Peyer's patch (tissue), 4 donors: ENCODE measurements at regions not wholly inside any gene's neighbourhood (a gene's known extent, or its start where the extent isn't known, plus 50 kb on each side); places are given as distances from the start of the nearest gene placed in this dataset.

Experiments
- DNase-seq, 3 donors: peaks; one replicate each; pipeline ENCODE4 v3.0.0-alpha.2; 2017 to 2019
- H3K27ac ChIP-seq, 4 donors: fragments of 200-600 bp; sonication (generic); one replicate each; pipeline ENCODE4 v1.5.1; 2016 to 2019
- H3K27me3 ChIP-seq, 2 donors: fragments of 200-600 bp; sonication (generic); one replicate each; pipeline ENCODE4 v1.5.1; 2019
- H3K36me3 ChIP-seq, 3 donors: fragments of 200-600 bp; sonication (generic); one replicate each; pipeline ENCODE4 v1.5.1; 2016 to 2019
- H3K4me1 ChIP-seq, 4 donors: fragments of 200-600 bp; sonication (generic); one replicate each; pipeline ENCODE4 v1.5.1; 2016 to 2019
- H3K4me3 ChIP-seq, 4 donors: fragments of 200-600 bp; sonication (generic); 1 replicate in 3 of 4; 2 replicates in 1 of 4; pipeline ENCODE4 v1.5.1; 2016 to 2019; ENCODE audit warnings: mild to moderate bottlenecking in 1 of 4
- H3K9me3 ChIP-seq, 4 donors: fragments of 200-600 bp; sonication (generic); one replicate each; pipeline ENCODE4 v1.5.1; 2016 to 2019; ENCODE audit warnings: mild to moderate bottlenecking in 1 of 4
- CTCF ChIP-seq, 6 experiments: fragments of 450-650 bp in 4 of 6; fragments of 200-600 bp in 2 of 6; sonication (generic) in 1 of 6; IDR thresholded peaks; one replicate each; pipeline ENCODE4 v1.5.1; 2017 to 2019; ENCODE audit warnings: antibody characterized with exemption in 6 of 6, mild to moderate bottlenecking in 3 of 6, moderate library complexity in 1 of 6
- POLR2A ChIP-seq, 2 donors: fragments of 450-650 bp; IDR thresholded peaks; one replicate each; pipeline ENCODE4 v1.5.1; 2017; ENCODE audit warnings: antibody characterized with exemption in 2 of 2, mild to moderate bottlenecking in 2 of 2, moderate library complexity in 2 of 2

DNA sequence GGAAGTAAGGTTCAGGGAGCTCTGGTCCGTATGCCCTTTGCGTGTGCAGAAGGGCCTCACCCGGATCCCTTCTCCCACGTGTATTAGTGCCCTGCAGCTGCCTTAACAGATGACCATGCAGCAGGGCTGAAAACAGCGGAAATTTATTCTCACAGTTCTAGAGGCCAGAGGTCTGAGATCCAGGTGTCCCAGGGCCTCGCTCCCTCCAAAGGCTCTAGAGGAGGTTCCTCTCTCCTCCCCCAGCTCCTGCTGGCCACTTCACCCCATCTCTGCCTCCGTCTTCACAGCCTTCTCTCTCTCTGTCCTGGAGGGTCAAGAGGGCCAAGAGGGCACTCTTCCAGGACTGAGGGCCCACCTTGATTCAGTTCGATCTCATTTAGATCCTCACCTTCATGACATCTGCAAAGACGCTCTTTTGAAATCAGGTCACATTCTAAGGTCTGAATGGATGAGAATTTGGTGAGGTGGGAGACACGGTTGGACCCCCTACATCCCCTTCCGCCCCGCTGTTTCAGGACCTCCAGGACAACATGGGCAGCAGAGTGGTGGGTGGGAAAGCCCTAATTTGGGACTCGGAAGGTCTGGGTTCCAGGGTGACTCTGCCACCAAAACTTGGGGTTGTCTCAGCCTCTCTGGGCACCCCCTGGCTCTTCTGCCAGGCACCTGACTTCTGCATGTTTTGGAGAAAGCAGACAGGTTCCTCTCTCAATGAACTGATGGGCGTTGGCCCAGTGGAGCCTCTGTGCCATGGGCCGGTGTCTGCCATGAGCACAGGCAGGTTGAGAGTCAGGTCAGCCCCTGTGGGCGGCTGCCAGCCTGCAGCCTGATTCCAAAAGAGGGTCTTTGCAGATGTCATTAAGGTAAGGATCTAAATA, 361.2 kb downstream of the SEC14L1 start:
- DNase-seq = peak in 1 of 3 donors; percentile 43
- no peaks in the 10 kb centered on the region for H3K9me3 ChIP-seq
- H3K4me1 ChIP-seq = no peaks in the 10 kb centered on the region
- no peak overlapping the region for H3K4me3 ChIP-seq
- H3K27me3 ChIP-seq = no peaks in the 10 kb centered on the region
- no peak for TF ChIP-seq CTCF (IDR thresholded peaks at IDR 0.05)
- TF ChIP-seq POLR2A (IDR thresholded peaks at IDR 0.05) = no peak
- H3K36me3 ChIP-seq = peaks cover 0 to 50% (median 0%) of the 10 kb centered on the region in 3 donors
- no peak overlapping the region for H3K27ac ChIP-seq

DNA sequence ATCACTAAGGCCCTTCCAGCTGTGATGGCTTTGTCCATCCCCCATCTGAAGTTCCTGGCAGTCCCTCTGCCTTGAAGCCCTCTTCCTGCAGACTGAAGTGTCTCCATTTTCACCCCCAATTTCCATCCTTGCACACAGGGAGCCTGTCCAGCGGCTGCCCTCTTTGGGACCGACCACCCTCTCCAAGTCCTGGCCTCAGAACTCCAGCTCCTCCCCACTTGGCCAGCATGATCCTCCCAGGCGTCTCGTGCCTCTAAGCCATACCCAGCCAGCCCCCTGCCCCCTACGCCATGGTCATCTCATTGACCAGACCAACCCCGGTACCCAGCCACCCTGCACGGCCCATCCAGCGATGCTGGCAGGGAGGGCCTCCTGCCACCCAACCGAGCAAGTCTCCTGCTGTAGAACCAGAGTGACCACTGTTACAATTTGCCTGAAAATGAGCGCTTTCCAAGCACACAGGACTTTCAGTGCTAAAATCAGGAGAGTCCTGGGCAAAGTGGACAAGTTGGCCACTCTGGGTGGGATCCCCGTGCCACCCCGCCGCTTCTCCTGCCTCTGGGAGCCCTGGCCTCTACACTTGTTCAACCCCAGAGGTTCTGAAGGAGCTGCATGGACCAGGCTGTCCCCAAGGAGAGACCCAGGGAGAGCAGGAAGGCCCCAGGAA, 362.0 kb downstream of the SEC14L1 start:
- H3K9me3 ChIP-seq = no peaks in the 10 kb centered on the region
- no peaks in the 10 kb centered on the region for H3K4me1 ChIP-seq
- DNase-seq = peak in 2 of 3 donors; percentile 44 to 46
- no peak overlapping the region for H3K4me3 ChIP-seq
- no peaks in the 10 kb centered on the region for H3K27me3 ChIP-seq
- TF ChIP-seq POLR2A (IDR thresholded peaks at IDR 0.05) = no peak
- no peak for TF ChIP-seq CTCF (IDR thresholded peaks at IDR 0.05)
- H3K27ac ChIP-seq = no peak overlapping the region
- H3K36me3 ChIP-seq = peaks cover 0 to 42% (median 0%) of the 10 kb centered on the region in 3 donors

DNA sequence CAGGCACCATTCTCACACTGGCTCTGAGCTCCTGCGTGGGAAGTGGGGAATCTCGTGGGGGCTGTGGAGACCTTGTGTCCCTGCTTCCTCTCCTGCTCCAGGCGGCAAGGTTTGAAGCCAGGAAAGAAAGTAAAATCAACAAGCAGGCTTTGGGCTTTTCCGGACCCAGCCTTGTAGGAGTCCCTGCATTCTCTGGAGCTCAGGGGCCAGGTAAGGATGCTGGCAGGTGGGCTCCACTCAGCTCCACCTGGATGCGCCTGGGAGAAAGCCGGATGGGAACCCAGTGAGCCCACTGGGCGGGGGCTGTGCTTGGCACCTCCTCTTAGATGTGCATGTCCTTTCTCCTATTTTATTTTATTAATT, 362.5 kb downstream of the SEC14L1 start:
- no peak for TF ChIP-seq POLR2A (IDR thresholded peaks at IDR 0.05)
- no peak for TF ChIP-seq CTCF (IDR thresholded peaks at IDR 0.05)

DNA sequence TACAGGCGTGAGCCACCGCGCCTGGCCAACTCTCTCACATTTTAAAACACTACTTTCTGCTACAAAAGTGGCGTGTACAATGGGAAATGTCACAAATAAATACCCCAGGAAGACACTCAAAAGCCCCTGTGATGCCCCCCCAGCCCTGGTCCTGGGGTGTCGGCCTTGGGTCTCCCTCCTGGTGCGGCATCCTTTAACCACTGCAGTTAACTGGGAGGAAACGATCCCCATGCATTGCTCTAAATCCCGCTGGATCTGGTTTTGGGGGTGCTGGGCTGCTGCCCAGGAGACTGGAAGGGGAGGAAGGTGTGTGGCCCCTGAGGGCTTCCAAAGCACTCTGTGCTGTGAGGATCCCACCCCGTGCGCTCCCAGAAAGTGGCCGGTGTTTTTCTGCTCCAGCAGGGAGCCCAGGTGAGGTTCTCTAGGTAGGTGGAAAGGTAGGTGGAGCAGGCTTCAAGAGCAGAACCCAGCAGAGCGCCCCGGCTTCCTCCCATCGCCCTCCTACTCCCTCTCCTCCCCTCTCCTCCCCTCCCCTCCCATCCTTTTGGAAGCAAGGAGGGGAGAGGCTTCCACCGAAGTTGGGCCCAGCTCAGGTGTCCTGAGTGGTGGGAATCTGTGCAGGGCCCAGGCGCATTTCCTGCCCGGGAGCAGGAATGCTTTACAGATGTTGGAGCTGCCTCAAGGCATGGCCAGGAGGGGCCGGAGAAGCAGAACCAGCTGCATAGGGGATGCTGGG, 363.3 kb downstream of the SEC14L1 start:
- Histone ChIP-seq H3K9me3 (no peaks in the 10 kb centered on the region), H3K27me3 (no peaks in the 10 kb centered on the region), H3K4me1 (no peaks in the 10 kb centered on the region), H3K36me3 (peaks cover 0 to 29% (median 0%) of the 10 kb centered on the region in 3 donors), H3K4me3 (no peak overlapping the region), H3K27ac (no peak overlapping the region)
- peak in 1 of 3 donors; percentile 40 for DNase-seq
- no peak for TF ChIP-seq POLR2A (IDR thresholded peaks at IDR 0.05)
- TF ChIP-seq CTCF (IDR thresholded peaks at IDR 0.05) = no peak

More for the DNA sequence above, 362.5 kb downstream of the SEC14L1 start:
- no peaks in the 10 kb centered on the region for H3K27me3 ChIP-seq
- peak in 1 of 3 donors; percentile 25 for DNase-seq
- peaks cover 0 to 37% (median 0%) of the 10 kb centered on the region in 3 donors for H3K36me3 ChIP-seq
- H3K4me3 ChIP-seq = no peak overlapping the region
- H3K27ac ChIP-seq = no peak overlapping the region
- no peaks in the 10 kb centered on the region for H3K4me1 ChIP-seq
- no peaks in the 10 kb centered on the region for H3K9me3 ChIP-seq

GRCh38 chr17:77504652-77505155, 363.9 kb downstream of the SEC14L1 start:
- Histone ChIP-seq H3K36me3 (peaks cover 0 to 23% (median 0%) of the 10 kb centered on the region in 3 donors), H3K4me1 (no peaks in the 10 kb centered on the region), H3K27me3 (no peaks in the 10 kb centered on the region), H3K27ac (no peak overlapping the region), H3K9me3 (no peaks in the 10 kb centered on the region), H3K4me3 (no peak overlapping the region)
- DNase-seq = peak in 1 of 3 donors; percentile 39
- TF ChIP-seq POLR2A (IDR thresholded peaks at IDR 0.05) = no peak
- TF ChIP-seq CTCF (IDR thresholded peaks at IDR 0.05) = no peak
